Testis (tissue), 2 donors: ENCODE measurements at regions not wholly inside any gene's neighbourhood (a gene's known extent, or its start where the extent isn't known, plus 50 kb on each side); places are given as distances from the start of the nearest gene placed in this dataset.
"Not testable (repeated sequence)": the region's sequence is repeated elsewhere in the genome, so short reads cannot be mapped to it uniquely, and the experiment has no call there.

Source experiments
- DNase-seq: peaks from one replicate; pipeline ENCODE4 v3.0.0-alpha.2; 2019
- H3K27ac ChIP-seq, 2 donors: fragments of 200-600 bp; sonication (generic); one replicate each; pipeline ENCODE4 v1.5.1; 2019
- H3K27me3 ChIP-seq: fragments of 200-600 bp; sonication (generic); one replicate; pipeline ENCODE4 v1.5.1; 2019
- H3K36me3 ChIP-seq: fragments of 200-600 bp; sonication (generic); one replicate; pipeline ENCODE4 v1.5.1; 2017; ENCODE audit warnings: low read depth; ENCODE audit errors: missing control alignments
- H3K4me1 ChIP-seq: fragments of 200-600 bp; sonication (generic); one replicate; pipeline ENCODE4 v1.5.1; 2019
- H3K4me3 ChIP-seq, 2 donors: fragments of 200-600 bp; sonication (generic); one replicate each; pipeline ENCODE4 v1.5.1; 2017 to 2019
- H3K9me3 ChIP-seq: fragments of 200-600 bp; sonication (generic); one replicate; pipeline ENCODE4 v1.5.1; 2017
- POLR2A ChIP-seq: fragments of 450-650 bp; IDR thresholded peaks from one replicate; pipeline ENCODE4 v1.6.1; 2017; ENCODE audit warnings: antibody characterized with exemption, mild to moderate bottlenecking, moderate library complexity
- WGBS, 2 donors: methylation state at CpG; one replicate each; pipeline ENCODE4 v1.1.5; 2018; 5-methylcytosine and 5-hydroxymethylcytosine counted together
- intact Hi-C: fragments of 100-400 bp; cut with DNase I; formaldehyde crosslinking; loops from one replicate; pipeline ENCODE4 v1.15.1; 2023; ENCODE audit warnings: low total_unique reads
- TF ChIP-seq, protein P1 (sequence below), 3 experiments: fragments of 450-650 bp in 2 of 3; fragments of 200-600 bp in 1 of 3; sonication (generic) in 1 of 3; IDR thresholded peaks; one replicate each; pipeline ENCODE4 v1.5.1; 2016 to 2019; ENCODE audit warnings: antibody characterized with exemption in 3 of 3, mild to moderate bottlenecking in 2 of 3, moderate library complexity in 1 of 3

GRCh38 chr17:6927290-6928126 is 68.3 kb upstream of the ALOX12 start:
- H3K4me3 ChIP-seq = no peak overlapping the region
- H3K9me3 ChIP-seq = no peaks in the 10 kb centered on the region
- H3K36me3 ChIP-seq = no peaks in the 10 kb centered on the region
- H3K27ac ChIP-seq = no peak overlapping the region
- no peaks in the 10 kb centered on the region for H3K4me1 ChIP-seq
- intact Hi-C loops = no loop called here
- WGBS, 2 donors = 88 to 93% methylated on average over 2 of the region's 2 CpGs
- no peak for TF ChIP-seq POLR2A
- TF ChIP-seq, protein P1, sequence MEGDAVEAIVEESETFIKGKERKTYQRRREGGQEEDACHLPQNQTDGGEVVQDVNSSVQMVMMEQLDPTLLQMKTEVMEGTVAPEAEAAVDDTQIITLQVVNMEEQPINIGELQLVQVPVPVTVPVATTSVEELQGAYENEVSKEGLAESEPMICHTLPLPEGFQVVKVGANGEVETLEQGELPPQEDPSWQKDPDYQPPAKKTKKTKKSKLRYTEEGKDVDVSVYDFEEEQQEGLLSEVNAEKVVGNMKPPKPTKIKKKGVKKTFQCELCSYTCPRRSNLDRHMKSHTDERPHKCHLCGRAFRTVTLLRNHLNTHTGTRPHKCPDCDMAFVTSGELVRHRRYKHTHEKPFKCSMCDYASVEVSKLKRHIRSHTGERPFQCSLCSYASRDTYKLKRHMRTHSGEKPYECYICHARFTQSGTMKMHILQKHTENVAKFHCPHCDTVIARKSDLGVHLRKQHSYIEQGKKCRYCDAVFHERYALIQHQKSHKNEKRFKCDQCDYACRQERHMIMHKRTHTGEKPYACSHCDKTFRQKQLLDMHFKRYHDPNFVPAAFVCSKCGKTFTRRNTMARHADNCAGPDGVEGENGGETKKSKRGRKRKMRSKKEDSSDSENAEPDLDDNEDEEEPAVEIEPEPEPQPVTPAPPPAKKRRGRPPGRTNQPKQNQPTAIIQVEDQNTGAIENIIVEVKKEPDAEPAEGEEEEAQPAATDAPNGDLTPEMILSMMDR (IDR thresholded peaks at IDR 0.05) = no peak
- H3K27me3 ChIP-seq = no peaks in the 10 kb centered on the region
- DNase-seq = no peak

GRCh38 chr17:6928193-6928592 is 67.7 kb upstream of the ALOX12 start:
- intact Hi-C loops = no loop called here
- Histone ChIP-seq H3K36me3 (no peaks in the 10 kb centered on the region), H3K4me3 (no peak overlapping the region), H3K4me1 (no peaks in the 10 kb centered on the region), H3K27ac (no peak overlapping the region), H3K27me3 (no peaks in the 10 kb centered on the region), H3K9me3 (no peaks in the 10 kb centered on the region)
- no peak for DNase-seq
- TF ChIP-seq, protein P1 (IDR thresholded peaks at IDR 0.05) = no peak
- TF ChIP-seq POLR2A = no peak

- Histone ChIP-seq H3K4me3 (no peak overlapping the region), H3K9me3 (no peaks in the 10 kb centered on the region), H3K27ac (no peak overlapping the region), H3K36me3 (no peaks in the 10 kb centered on the region), H3K27me3 (no peaks in the 10 kb centered on the region), H3K4me1 (no peaks in the 10 kb centered on the region)
- no peak for TF ChIP-seq POLR2A
- TF ChIP-seq, protein P1 (IDR thresholded peaks at IDR 0.05) = no peak
- intact Hi-C loops = no loop called here
- no peak for DNase-seq
Measured at GRCh38 chr17:6930749-6931148, 65.1 kb upstream of the ALOX12 start.

- H3K9me3 ChIP-seq, H3K27ac ChIP-seq, DNase-seq, H3K4me3 ChIP-seq, H3K4me1 ChIP-seq, H3K27me3 ChIP-seq, intact Hi-C loops, H3K36me3 ChIP-seq: not testable (repeated sequence)
- 52 to 57% methylated on average over 2 of the region's 2 CpGs for WGBS, 2 donors
Measured at GRCh38 chr17:6934544-6934943, 61.3 kb upstream of the ALOX12 start.

DNA sequence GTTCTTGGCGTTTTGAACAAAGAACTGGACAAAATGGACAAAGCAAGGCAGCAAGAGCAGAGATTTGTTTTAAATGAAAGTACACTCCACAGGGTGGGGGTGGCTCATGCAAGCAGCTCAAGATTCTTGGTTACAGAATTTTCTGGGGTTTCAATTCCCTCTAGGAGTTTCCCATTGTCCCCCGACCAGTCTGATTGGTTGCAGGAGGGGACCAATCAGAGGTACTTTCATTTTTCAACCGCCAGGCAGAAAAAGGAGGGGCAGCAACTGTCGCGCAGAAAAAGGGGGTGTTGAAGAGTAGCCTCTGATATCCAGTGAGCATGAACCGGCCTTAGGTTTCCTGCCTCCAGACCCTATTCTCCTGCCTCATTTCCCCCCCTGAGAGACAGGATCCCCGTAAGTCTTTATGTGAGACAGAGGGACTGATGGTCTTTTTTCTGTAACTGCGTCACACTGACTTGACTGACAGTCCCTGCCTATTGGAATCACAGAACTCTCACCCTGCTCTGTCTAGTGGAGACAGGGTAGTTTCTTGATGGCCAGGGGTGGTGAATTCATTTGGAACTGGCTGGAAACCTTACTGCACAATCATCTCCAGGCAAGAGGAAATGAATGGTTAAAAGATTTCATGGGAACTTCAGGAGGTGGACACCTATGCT is 59.4 kb upstream of the ALOX12 start:
- Histone ChIP-seq H3K4me1 (no peaks in the 10 kb centered on the region), H3K27me3 (no peaks in the 10 kb centered on the region), H3K9me3 (no peaks in the 10 kb centered on the region), H3K27ac (peak overlapping the region in 1 of 2 donors; percentile 19), H3K4me3 (peak overlapping the region in 1 of 2 donors; percentile 21), H3K36me3 (no peaks in the 10 kb centered on the region)
- WGBS, 2 donors = 63 to 73% methylated on average over 8 of the region's 8 CpGs
- DNase-seq = no peak
- TF ChIP-seq POLR2A = no peak
- intact Hi-C loops = no loop called here
